Mesenchymal stem cell (in vitro differentiated cells and primary cell): ENCODE measurements at regions not wholly inside any gene's neighbourhood (a gene's known extent, or its start where the extent isn't known, plus 50 kb on each side); places are given as distances from the start of the nearest gene placed in this dataset.

Experiments used
- DNase-seq: peaks from one replicate; pipeline ENCODE4 v3.0.0-alpha.2; 2013
- H2AFZ ChIP-seq: one replicate; pipeline ENCODE4 v1.6.1; 2013; ENCODE audit warnings: low read depth, mild to moderate bottlenecking, control low read depth, inconsistent platforms, low read length, moderate library complexity
- H2AK5ac ChIP-seq: 2 replicates; pipeline ENCODE4 v1.6.1; 2013; ENCODE audit warnings: low read length, moderate library complexity, mild to moderate bottlenecking, inconsistent platforms; ENCODE audit not compliant: severe bottlenecking
- H2BK120ac ChIP-seq: one replicate; pipeline ENCODE4 v1.6.1; 2013; ENCODE audit warnings: low read depth, mild to moderate bottlenecking, inconsistent platforms, low read length, moderate library complexity
- H2BK12ac ChIP-seq, 2 experiments: one replicate each; pipeline ENCODE4 v1.6.1; 2013; ENCODE audit warnings: inconsistent platforms in 2 of 2, low read length in 2 of 2, mild to moderate bottlenecking in 2 of 2, moderate library complexity in 2 of 2, control low read depth in 1 of 2
- H2BK15ac ChIP-seq: one replicate; pipeline ENCODE4 v1.6.1; 2013; ENCODE audit warnings: mild to moderate bottlenecking, low read depth, inconsistent platforms; ENCODE audit not compliant: poor library complexity, severe bottlenecking
- H2BK5ac ChIP-seq: 2 replicates; pipeline ENCODE4 v1.6.1; 2013; ENCODE audit warnings: low read depth, mild to moderate bottlenecking, low read length, control low read depth, inconsistent platforms; ENCODE audit not compliant: poor library complexity, severe bottlenecking
- H3K14ac ChIP-seq, 2 experiments: one replicate each; pipeline ENCODE4 v1.6.1; 2013; ENCODE audit warnings: inconsistent platforms in 2 of 2, low read length in 2 of 2, control low read depth in 1 of 2, mild to moderate bottlenecking in 1 of 2, moderate library complexity in 1 of 2
- H3K18ac ChIP-seq, 2 experiments: one replicate each; pipeline ENCODE4 v1.6.1; 2013; ENCODE audit warnings: inconsistent platforms in 2 of 2, low read length in 2 of 2, control low read depth in 1 of 2, low read depth in 1 of 2, mild to moderate bottlenecking in 1 of 2
- H3K23ac ChIP-seq, 2 experiments: one replicate each; pipeline ENCODE4 v1.6.1; 2013; ENCODE audit warnings: inconsistent platforms in 2 of 2, low read length in 2 of 2, mild to moderate bottlenecking in 2 of 2, moderate library complexity in 2 of 2, control low read depth in 1 of 2
- H3K27ac ChIP-seq: 2 replicates; pipeline ENCODE4 v1.5.1; 2013; ENCODE audit warnings: mild to moderate bottlenecking, moderate library complexity, low read length, control low read depth, inconsistent platforms; ENCODE audit not compliant: poor library complexity, severe bottlenecking
- H3K27me3 ChIP-seq, 2 experiments: 2 replicates each; pipeline versions ENCODE4 v1.6.1 to v1.7.0; 2013; ENCODE audit warnings: low read length in 2 of 2, mild to moderate bottlenecking in 2 of 2, moderate library complexity in 2 of 2, control low read depth in 1 of 2, inconsistent platforms in 1 of 2; ENCODE audit not compliant: control insufficient read depth in 1 of 2, insufficient read depth in 1 of 2
- H3K36me3 ChIP-seq, 2 experiments: 2 replicates each; pipeline versions ENCODE4 v1.6.1 to v1.7.0; 2013; ENCODE audit warnings: low read length in 2 of 2, control low read depth in 1 of 2, inconsistent platforms in 1 of 2, low read depth in 1 of 2, mild to moderate bottlenecking in 1 of 2; ENCODE audit not compliant: insufficient read depth in 2 of 2, control insufficient read depth in 1 of 2
- H3K4ac ChIP-seq, 2 experiments: one replicate each; pipeline ENCODE4 v1.6.1; 2013; ENCODE audit warnings: inconsistent platforms in 2 of 2, low read length in 2 of 2, mild to moderate bottlenecking in 2 of 2, moderate library complexity in 2 of 2, control low read depth in 1 of 2, low read depth in 1 of 2
- H3K4me1 ChIP-seq: 2 replicates; pipeline ENCODE4 v1.6.1; 2013; ENCODE audit warnings: low read depth, low read length, control low read depth; ENCODE audit not compliant: control insufficient read depth, insufficient read depth
- H3K4me2 ChIP-seq: 2 replicates; pipeline ENCODE4 v1.6.1; 2013; ENCODE audit warnings: low read length, mild to moderate bottlenecking, inconsistent platforms; ENCODE audit not compliant: poor library complexity, severe bottlenecking
- H3K4me3 ChIP-seq, 2 experiments: 2 replicates each; pipeline versions ENCODE4 v1.5.1 to v1.7.0; 2013; ENCODE audit warnings: low read length in 2 of 2, mild to moderate bottlenecking in 2 of 2, control low read depth in 1 of 2, low read depth in 1 of 2; ENCODE audit not compliant: insufficient read depth in 1 of 2
- H3K79me1 ChIP-seq: replicated peaks from 2 replicates; pipeline ENCODE4 v1.6.1; 2013; ENCODE audit warnings: mild to moderate bottlenecking, control low read depth, low read length, inconsistent platforms; ENCODE audit not compliant: poor library complexity, severe bottlenecking
- H3K9ac ChIP-seq: 2 replicates; pipeline ENCODE4 v1.7.0; 2013; ENCODE audit warnings: mild to moderate bottlenecking, low read length, moderate library complexity
- H3K9me3 ChIP-seq: 2 replicates; pipeline ENCODE4 v1.7.0; 2013; ENCODE audit warnings: mild to moderate bottlenecking, low read length; ENCODE audit not compliant: control insufficient read depth
- H4K8ac ChIP-seq: one replicate; pipeline ENCODE4 v1.6.1; 2013; ENCODE audit warnings: inconsistent platforms, mild to moderate bottlenecking, low read length, moderate library complexity
- H4K91ac ChIP-seq: one replicate; pipeline ENCODE4 v1.6.1; 2013; ENCODE audit warnings: mild to moderate bottlenecking, low read length, inconsistent platforms
- WGBS: methylation state at CpG from one replicate; pipeline ENCODE4 v1.1.7; 2013; ENCODE audit warnings: mixed read lengths; 5-methylcytosine and 5-hydroxymethylcytosine counted together

DNA sequence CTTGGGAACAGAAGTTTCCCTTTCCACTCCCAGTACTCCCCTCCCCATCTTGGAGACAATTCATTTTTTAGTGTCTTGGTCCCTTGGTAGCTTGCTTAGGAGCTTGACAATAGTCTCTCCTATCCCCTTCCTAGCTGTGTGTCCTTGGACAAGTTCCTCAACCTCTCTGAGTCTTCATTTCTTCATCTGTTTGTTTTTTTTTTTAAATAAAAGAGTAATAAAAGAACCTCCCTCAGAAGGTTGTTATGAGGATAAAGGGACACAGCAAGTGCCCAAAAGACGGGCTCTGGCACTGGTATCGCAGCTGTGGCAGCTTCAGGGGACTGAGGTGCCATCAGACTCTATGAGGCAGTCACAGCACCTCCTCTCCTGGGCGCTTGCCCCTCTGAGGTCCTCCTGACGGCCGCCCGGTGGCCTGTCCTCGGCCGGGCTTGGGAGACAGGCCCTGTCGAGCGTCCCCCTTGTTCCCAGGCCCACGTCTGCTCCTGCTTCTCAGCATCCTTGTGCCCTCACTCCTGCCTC, 689.2 kb downstream of the MATN1 start:
- Histone ChIP-seq H3K9me3 (no peaks in the 10 kb centered on the region), H3K4me2 (no peak overlapping the region), H3K4me1 (peaks cover 8% of the 10 kb centered on the region), H3K18ac (no peak overlapping the region), H3K79me1 (no peaks in the 10 kb centered on the region), H2BK12ac (no peak overlapping the region), H4K8ac (no peak overlapping the region), H3K36me3 (no peaks in the 10 kb centered on the region), H2BK120ac (no peak overlapping the region), H2AFZ (no peak overlapping the region), H3K14ac (no peak overlapping the region), H3K23ac (no peak overlapping the region), H3K4ac (no peak overlapping the region), H2AK5ac (no peak overlapping the region), H3K4me3 (no peak overlapping the region), H2BK15ac (no peak overlapping the region), H2BK5ac (no peak overlapping the region), H3K27ac (no peak overlapping the region), H3K9ac (no peak overlapping the region), H4K91ac (no peak overlapping the region), H3K27me3 (peaks cover 3 to 47% of the 10 kb centered on the region in 2 experiments)
- no peak for DNase-seq
- WGBS = 82% methylated on average over 11 of the region's 11 CpGs

DNA sequence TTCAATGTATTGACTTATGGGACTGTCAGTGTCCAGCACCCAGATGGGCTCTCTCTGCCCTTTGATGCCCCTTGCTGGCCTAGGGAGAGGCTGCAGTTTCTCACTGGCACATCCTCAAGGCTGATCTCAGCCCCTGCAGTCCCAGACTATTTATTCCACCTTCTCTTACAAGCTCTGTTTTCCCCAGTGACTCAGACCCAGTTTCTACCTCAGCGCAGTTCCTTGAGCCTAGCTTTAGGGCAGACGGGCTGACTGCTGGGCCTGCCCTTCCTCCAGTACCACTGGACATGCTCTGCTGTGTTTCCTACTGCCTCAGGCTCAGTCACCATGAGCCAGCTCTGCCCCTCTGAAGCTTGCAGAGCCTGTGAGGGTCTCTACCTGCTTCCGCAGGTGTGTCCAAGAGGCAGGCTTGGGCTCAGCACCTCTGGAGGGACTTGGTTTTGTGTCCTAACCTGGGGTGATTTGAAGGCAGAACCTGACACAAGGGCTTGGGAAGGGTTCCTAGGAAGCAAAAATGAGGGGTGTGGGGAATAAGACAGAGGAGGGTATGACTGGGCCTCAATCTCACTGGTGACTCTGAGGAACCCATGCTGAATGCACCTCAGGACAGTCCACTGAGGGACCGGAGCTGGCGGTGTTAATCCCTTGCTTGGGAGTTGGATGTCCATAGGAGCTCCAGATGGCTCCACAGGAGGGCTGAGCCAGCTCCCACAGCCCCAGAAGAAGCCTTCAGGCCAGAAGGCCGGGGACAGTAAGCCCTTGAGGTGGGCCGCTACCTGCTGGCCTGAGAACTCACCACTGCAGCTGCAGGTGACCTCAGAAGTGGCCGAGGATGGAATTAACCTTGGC, 689.9 kb downstream of the MATN1 start:
- H3K4me2 ChIP-seq = no peak overlapping the region
- no peak overlapping the region for H3K4ac ChIP-seq
- H3K9me3 ChIP-seq = no peaks in the 10 kb centered on the region
- no peak overlapping the region for H3K9ac ChIP-seq
- no peak overlapping the region for H3K4me3 ChIP-seq
- H4K91ac ChIP-seq = no peak overlapping the region
- H4K8ac ChIP-seq = no peak overlapping the region
- H3K14ac ChIP-seq = no peak overlapping the region
- no peak overlapping the region for H3K27ac ChIP-seq
- DNase-seq = no peak
- no peaks in the 10 kb centered on the region for H3K79me1 ChIP-seq
- peaks cover 3 to 50% of the 10 kb centered on the region in 2 experiments for H3K27me3 ChIP-seq
- H2AK5ac ChIP-seq = no peak overlapping the region
- WGBS = 79% methylated on average over 7 of the region's 8 CpGs
- H2BK15ac ChIP-seq = no peak overlapping the region
- no peak overlapping the region for H2BK5ac ChIP-seq
- no peak overlapping the region for H3K18ac ChIP-seq
- H2BK12ac ChIP-seq = no peak overlapping the region
- H2BK120ac ChIP-seq = no peak overlapping the region
- H3K4me1 ChIP-seq = peaks cover 10% of the 10 kb centered on the region
- H3K36me3 ChIP-seq = no peaks in the 10 kb centered on the region
- no peak overlapping the region for H3K23ac ChIP-seq
- H2AFZ ChIP-seq = no peak overlapping the region

DNA sequence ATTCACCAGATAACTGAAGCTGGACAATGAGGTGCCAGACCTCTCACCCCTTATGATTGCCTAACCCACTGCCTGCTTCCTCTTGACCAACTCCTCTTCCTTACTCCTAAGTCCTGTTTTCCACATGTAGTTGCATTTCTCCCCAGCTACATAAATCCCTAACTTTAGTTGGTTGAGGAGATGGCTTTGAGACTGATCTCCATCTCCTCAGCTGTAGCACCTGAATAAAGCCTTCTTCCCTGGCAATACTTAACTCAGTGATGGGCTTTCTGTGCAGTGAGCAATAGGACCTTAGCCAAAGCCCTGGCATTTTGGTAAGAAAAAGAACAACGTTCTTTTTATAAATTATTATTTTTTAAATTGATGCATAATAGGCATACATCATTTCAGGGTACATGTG, 691.1 kb downstream of the MATN1 start:
- Histone ChIP-seq H3K4ac (no peak overlapping the region), H3K36me3 (no peaks in the 10 kb centered on the region), H3K18ac (no peak overlapping the region), H2BK15ac (no peak overlapping the region), H3K27me3 (peaks cover 3 to 61% of the 10 kb centered on the region in 2 experiments), H3K79me1 (no peaks in the 10 kb centered on the region), H4K8ac (no peak overlapping the region), H2BK120ac (no peak overlapping the region), H3K27ac (no peak overlapping the region), H2BK5ac (no peak overlapping the region), H2AK5ac (no peak overlapping the region), H2AFZ (no peak overlapping the region), H3K23ac (no peak overlapping the region), H3K4me2 (no peak overlapping the region), H3K4me1 (peaks cover 10% of the 10 kb centered on the region), H3K9me3 (no peaks in the 10 kb centered on the region), H3K14ac (no peak overlapping the region), H2BK12ac (no peak overlapping the region), H3K4me3 (no peak overlapping the region), H3K9ac (no peak overlapping the region), H4K91ac (no peak overlapping the region)
- WGBS = no CpG with 5 or more reads among the region's 1 CpG
- no peak for DNase-seq

DNA sequence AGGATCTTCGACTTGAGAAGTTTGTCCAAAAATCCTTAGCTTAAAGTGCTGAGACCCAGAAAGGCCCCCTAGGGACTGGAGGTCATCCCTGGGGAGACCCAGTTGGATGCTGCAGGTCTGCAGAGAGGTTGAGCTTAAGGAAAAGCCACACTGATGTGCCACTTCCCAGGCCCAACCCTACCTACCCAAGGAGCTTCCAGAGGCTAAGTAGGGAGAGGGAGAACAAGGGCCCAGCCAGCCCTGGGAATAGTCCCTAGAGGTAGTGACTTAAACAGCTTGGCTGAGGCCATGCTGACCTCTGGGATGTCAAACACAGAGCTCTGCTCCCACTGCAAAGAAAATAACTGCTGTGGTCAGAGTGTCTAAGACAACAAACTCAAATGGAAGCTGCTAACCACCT, 693.7 kb downstream of the MATN1 start:
- Histone ChIP-seq H3K79me1 (no peaks in the 10 kb centered on the region), H2BK15ac (no peak overlapping the region), H4K8ac (no peak overlapping the region), H3K4me3 (no peak overlapping the region), H2BK12ac (no peak overlapping the region), H3K9me3 (no peaks in the 10 kb centered on the region), H3K4me2 (no peak overlapping the region), H3K27me3 (peaks cover 3 to 50% of the 10 kb centered on the region in 2 experiments), H2AFZ (no peak overlapping the region), H3K23ac (no peak overlapping the region), H3K18ac (no peak overlapping the region), H2AK5ac (no peak overlapping the region), H3K27ac (no peak overlapping the region), H3K14ac (no peak overlapping the region), H4K91ac (no peak overlapping the region), H3K4me1 (peaks cover 5% of the 10 kb centered on the region), H3K36me3 (no peaks in the 10 kb centered on the region), H3K4ac (no peak overlapping the region), H2BK5ac (no peak overlapping the region), H2BK120ac (no peak overlapping the region), H3K9ac (no peak overlapping the region)
- DNase-seq = no peak
- 60% methylated on average over 1 of the region's 1 CpG for WGBS
